ENCODE measurements at regions not wholly inside any gene's neighbourhood (a gene's known extent, or its start where the extent isn't known, plus 50 kb on each side); places are given as distances from the start of the nearest gene placed in this dataset.

- WGBS (ENCODE audit: low lambda C conversion rate, missing lambda C conversion rate) = 80% methylated on average over 3 of the region's 3 CpGs
- H3K4me3 ChIP-seq = no peak overlapping the region
- H3K4me2 ChIP-seq = no peak overlapping the region
- H3K4me1 ChIP-seq (ENCODE audit: insufficient read depth) = no peaks in the 10 kb centered on the region
- TF ChIP-seq EZH2phosphoT487 (IDR thresholded peaks at IDR 0.05; ENCODE audit: low read depth, severe bottlenecking, unreplicated experiment) (no peak), EZH2 (IDR thresholded peaks at IDR 0.05; ENCODE audit: borderline replicate concordance) (no peak), CTCF (IDR thresholded peaks at IDR 0.05; ENCODE audit: poor library complexity) (no peak)
- H3K27ac ChIP-seq = no peak overlapping the region
- no peaks in the 10 kb centered on the region for H3K27me3 ChIP-seq
- H3K36me3 ChIP-seq (replicated peaks; ENCODE audit: insufficient read depth, low read depth) = no peaks in the 10 kb centered on the region
- H3K79me2 ChIP-seq = no peaks in the 10 kb centered on the region
- no peak for DNase-seq (ENCODE audit: low spot score)
- no peaks in the 10 kb centered on the region for H3K9me3 ChIP-seq (ENCODE audit: low read depth)
- no peak overlapping the region for H2AFZ ChIP-seq
- H3K9me2 ChIP-seq (replicated peaks; ENCODE audit: insufficient read depth) = no peaks in the 10 kb centered on the region
- no peaks in the 10 kb centered on the region for H4K20me1 ChIP-seq (ENCODE audit: insufficient read depth, poor library complexity, severe bottlenecking)
Measured at GRCh38 chr14:86388216-86388615, 858.3 kb downstream of the FLRT2 start.

- DNase-seq (ENCODE audit: low spot score) = no peak
- no peaks in the 10 kb centered on the region for H3K9me2 ChIP-seq (replicated peaks; ENCODE audit: insufficient read depth)
- no peaks in the 10 kb centered on the region for H4K20me1 ChIP-seq (ENCODE audit: insufficient read depth, poor library complexity, severe bottlenecking)
- WGBS (ENCODE audit: low lambda C conversion rate, missing lambda C conversion rate) = 46% methylated on average over 1 of the region's 1 CpG
- no peak overlapping the region for H3K27ac ChIP-seq
- no peak for TF ChIP-seq EZH2phosphoT487 (IDR thresholded peaks at IDR 0.05; ENCODE audit: low read depth, severe bottlenecking, unreplicated experiment)
- no peak for TF ChIP-seq CTCF (IDR thresholded peaks at IDR 0.05; ENCODE audit: poor library complexity)
- TF ChIP-seq EZH2 (IDR thresholded peaks at IDR 0.05; ENCODE audit: borderline replicate concordance) = no peak
- no peaks in the 10 kb centered on the region for H3K27me3 ChIP-seq
- no peak overlapping the region for H3K4me3 ChIP-seq
- no peak overlapping the region for H3K4me2 ChIP-seq
- no peaks in the 10 kb centered on the region for H3K79me2 ChIP-seq
- no peaks in the 10 kb centered on the region for H3K9me3 ChIP-seq (ENCODE audit: low read depth)
- no peak overlapping the region for H2AFZ ChIP-seq
- no peaks in the 10 kb centered on the region for H3K36me3 ChIP-seq (replicated peaks; ENCODE audit: insufficient read depth, low read depth)
- no peaks in the 10 kb centered on the region for H3K4me1 ChIP-seq (ENCODE audit: insufficient read depth)
Measured at GRCh38 chr14:86373886-86374285, 843.9 kb downstream of the FLRT2 start.

GRCh38 chr14:86372402-86372801 is 842.5 kb downstream of the FLRT2 start:
- Histone ChIP-seq H3K79me2 (no peaks in the 10 kb centered on the region), H4K20me1 (ENCODE audit: insufficient read depth, poor library complexity, severe bottlenecking) (no peaks in the 10 kb centered on the region), H3K4me1 (ENCODE audit: insufficient read depth) (no peaks in the 10 kb centered on the region), H3K9me3 (ENCODE audit: low read depth) (no peaks in the 10 kb centered on the region), H3K9me2 (replicated peaks; ENCODE audit: insufficient read depth) (no peaks in the 10 kb centered on the region), H3K36me3 (replicated peaks; ENCODE audit: insufficient read depth, low read depth) (no peaks in the 10 kb centered on the region), H3K4me2 (no peak overlapping the region), H3K4me3 (no peak overlapping the region), H3K27me3 (no peaks in the 10 kb centered on the region), H2AFZ (no peak overlapping the region), H3K27ac (no peak overlapping the region)
- no peak for TF ChIP-seq EZH2 (IDR thresholded peaks at IDR 0.05; ENCODE audit: borderline replicate concordance)
- TF ChIP-seq EZH2phosphoT487 (IDR thresholded peaks at IDR 0.05; ENCODE audit: low read depth, severe bottlenecking, unreplicated experiment) = no peak
- no peak for TF ChIP-seq CTCF (IDR thresholded peaks at IDR 0.05; ENCODE audit: poor library complexity)
- 85% methylated on average over 1 of the region's 1 CpG for WGBS (ENCODE audit: low lambda C conversion rate, missing lambda C conversion rate)
- no peak for DNase-seq (ENCODE audit: low spot score)

- DNase-seq (ENCODE audit: low spot score) = no peak
- Histone ChIP-seq H3K9me2 (replicated peaks; ENCODE audit: insufficient read depth) (no peaks in the 10 kb centered on the region), H3K36me3 (replicated peaks; ENCODE audit: insufficient read depth, low read depth) (no peaks in the 10 kb centered on the region), H3K27ac (no peak overlapping the region), H3K9me3 (ENCODE audit: low read depth) (no peaks in the 10 kb centered on the region), H2AFZ (no peak overlapping the region), H3K4me1 (ENCODE audit: insufficient read depth) (no peaks in the 10 kb centered on the region), H3K4me3 (no peak overlapping the region), H3K79me2 (no peaks in the 10 kb centered on the region), H3K27me3 (no peaks in the 10 kb centered on the region), H3K4me2 (no peak overlapping the region), H4K20me1 (ENCODE audit: insufficient read depth, poor library complexity, severe bottlenecking) (no peaks in the 10 kb centered on the region)
- TF ChIP-seq EZH2 (IDR thresholded peaks at IDR 0.05; ENCODE audit: borderline replicate concordance) = no peak
- TF ChIP-seq EZH2phosphoT487 (IDR thresholded peaks at IDR 0.05; ENCODE audit: low read depth, severe bottlenecking, unreplicated experiment) = no peak
- no peak for TF ChIP-seq CTCF (IDR thresholded peaks at IDR 0.05; ENCODE audit: poor library complexity)
- WGBS (ENCODE audit: low lambda C conversion rate, missing lambda C conversion rate) = 79% methylated on average over 4 of the region's 4 CpGs
Measured at GRCh38 chr14:86364634-86365033, 834.7 kb downstream of the FLRT2 start.

Data from hepatocyte (in vitro differentiated cells).